ENCODE measurements at regions not wholly inside any gene's neighbourhood (a gene's known extent, or its start where the extent isn't known, plus 50 kb on each side); places are given as distances from the start of the nearest gene placed in this dataset.

DNA sequence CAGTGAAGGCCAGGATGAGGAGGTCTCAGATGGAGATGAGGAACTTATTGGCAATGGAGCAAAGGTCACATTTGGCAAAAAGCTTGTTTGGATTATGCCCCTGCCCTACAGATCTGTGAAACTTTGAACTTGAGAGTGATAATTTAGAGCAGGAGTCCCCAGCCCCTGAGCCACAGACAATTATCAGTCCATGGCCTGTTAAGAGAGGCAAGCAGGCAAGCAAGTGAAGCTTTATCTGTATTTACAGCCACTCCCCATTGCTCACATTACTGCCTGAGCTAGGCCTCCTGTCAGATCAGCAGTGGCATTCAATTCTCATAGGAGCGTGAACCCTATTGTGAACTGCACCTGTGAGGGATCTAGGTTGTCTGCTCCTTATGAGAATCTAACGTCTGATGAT is 1076.9 kb upstream of the TENM4 start:
- Histone ChIP-seq H3K79me2 (ENCODE audit: insufficient read depth, low read length) (no peaks in the 10 kb centered on the region), H4K20me1 (ENCODE audit: control insufficient read depth, insufficient read depth, insufficient read length) (no peaks in the 10 kb centered on the region), H2BK20ac (ENCODE audit: low read depth, low read length, poor library complexity, severe bottlenecking) (no peak overlapping the region), H2BK12ac (ENCODE audit: insufficient read length, low read depth, low read length) (no peak overlapping the region), H2BK15ac (ENCODE audit: low read depth, low read length) (no peak overlapping the region), H3T11ph (ENCODE audit: low read length) (no peak overlapping the region), H2AFZ (ENCODE audit: low read length) (no peak overlapping the region), H3K27me3 (ENCODE audit: insufficient read depth, low read length) (no peaks in the 10 kb centered on the region), H3K79me1 (ENCODE audit: insufficient read depth, low read depth, low read length, poor library complexity, severe bottlenecking) (no peaks in the 10 kb centered on the region), H3K4ac (ENCODE audit: low read depth, low read length) (no peak overlapping the region), H3K14ac (ENCODE audit: insufficient read depth, low read length) (no peak overlapping the region), H2AK5ac (ENCODE audit: insufficient read length, low read length) (no peak overlapping the region), H3K4me1 (ENCODE audit: insufficient read depth, low read length) (no peaks in the 10 kb centered on the region; the same call in 1 of the 2 replicates), H4K8ac (replicated peaks; ENCODE audit: insufficient read length, low read depth, low read length) (no peak overlapping the region), H4K91ac (ENCODE audit: insufficient read length, low read depth, low read length) (no peak overlapping the region), H3K9me3 (ENCODE audit: control insufficient read depth, low read depth, low read length) (no peaks in the 10 kb centered on the region), H3K23me2 (ENCODE audit: insufficient read length, low read depth, low read length, poor library complexity, severe bottlenecking) (no peaks in the 10 kb centered on the region), H3K27ac (ENCODE audit: insufficient read length, low read depth, low read length) (no peak overlapping the region), H2BK120ac (ENCODE audit: low read depth, low read length, poor library complexity, severe bottlenecking) (no peak overlapping the region), H3K23ac (ENCODE audit: insufficient read length, low read depth, low read length) (no peak overlapping the region), H3K4me2 (ENCODE audit: insufficient read depth, insufficient read length, low read length) (no peak overlapping the region), H3K18ac (ENCODE audit: insufficient read length, low read depth, low read length) (no peak overlapping the region), H2BK5ac (ENCODE audit: insufficient read length, low read length) (no peak overlapping the region), H4K5ac (ENCODE audit: insufficient read length, low read depth, low read length) (no peak overlapping the region), H3K9ac (ENCODE audit: extremely low read depth, insufficient read length, low read length) (no peak overlapping the region), H3K56ac (ENCODE audit: insufficient read length, low read depth, low read length) (no peak overlapping the region)
- peaks cover 0 to 2% (median 0%) of the 10 kb centered on the region in 3 experiments; a peak in 2 of 7 replicates for H3K36me3 Mint-ChIP-seq (ENCODE audit: insufficient read depth in 1 of 3, low read depth in 3 of 3)
- no peaks in the 10 kb centered on the region for H3K27me3 Mint-ChIP-seq (ENCODE audit: low read depth)
- H3K4me3 Mint-ChIP-seq = no peak overlapping the region
- WGBS (ENCODE audit: extremely low coverage, insufficient read length, low lambda C conversion rate) = no CpG with 5 or more reads among the region's 2 CpGs
- TF ChIP-seq, protein P1, sequence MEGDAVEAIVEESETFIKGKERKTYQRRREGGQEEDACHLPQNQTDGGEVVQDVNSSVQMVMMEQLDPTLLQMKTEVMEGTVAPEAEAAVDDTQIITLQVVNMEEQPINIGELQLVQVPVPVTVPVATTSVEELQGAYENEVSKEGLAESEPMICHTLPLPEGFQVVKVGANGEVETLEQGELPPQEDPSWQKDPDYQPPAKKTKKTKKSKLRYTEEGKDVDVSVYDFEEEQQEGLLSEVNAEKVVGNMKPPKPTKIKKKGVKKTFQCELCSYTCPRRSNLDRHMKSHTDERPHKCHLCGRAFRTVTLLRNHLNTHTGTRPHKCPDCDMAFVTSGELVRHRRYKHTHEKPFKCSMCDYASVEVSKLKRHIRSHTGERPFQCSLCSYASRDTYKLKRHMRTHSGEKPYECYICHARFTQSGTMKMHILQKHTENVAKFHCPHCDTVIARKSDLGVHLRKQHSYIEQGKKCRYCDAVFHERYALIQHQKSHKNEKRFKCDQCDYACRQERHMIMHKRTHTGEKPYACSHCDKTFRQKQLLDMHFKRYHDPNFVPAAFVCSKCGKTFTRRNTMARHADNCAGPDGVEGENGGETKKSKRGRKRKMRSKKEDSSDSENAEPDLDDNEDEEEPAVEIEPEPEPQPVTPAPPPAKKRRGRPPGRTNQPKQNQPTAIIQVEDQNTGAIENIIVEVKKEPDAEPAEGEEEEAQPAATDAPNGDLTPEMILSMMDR (conservative IDR thresholded peaks at IDR 0.05) = no peak
- no peak overlapping the region for H3K27ac Mint-ChIP-seq
- no peaks in the 10 kb centered on the region; a peak in 1 of 5 replicates for H3K9me3 Mint-ChIP-seq
- H3K4me1 Mint-ChIP-seq = no peaks in the 10 kb centered on the region
- DNase-seq = no peak

Data from H9 (cell line).